Hindlimb muscle (tissue), 1 donor: ENCODE measurements at regions not wholly inside any gene's neighbourhood (a gene's known extent, or its start where the extent isn't known, plus 50 kb on each side); places are given as distances from the start of the nearest gene placed in this dataset.
A peak's percentile ranks its signal among the peaks of the same experiment; 100 is the strongest.

ENCODE experiments used
- DNase-seq: peaks from one replicate; pipeline ENCODE4 v3.0.0-alpha.2; 2013

GRCh38 chr5:179427032-179427675, 81.9 kb upstream of the ADAMTS2 start:
- DNase-seq = no peak

GRCh38 chr5:179422908-179423481, 77.7 kb upstream of the ADAMTS2 start:
- DNase-seq = no peak

GRCh38 chr5:179422213-179422855, 77.1 kb upstream of the ADAMTS2 start:
- DNase-seq = no peak

- DNase-seq = no peak
Observed at GRCh38 chr5:179421144-179421901, 76.1 kb upstream of the ADAMTS2 start.

- no peak for DNase-seq
Observed at GRCh38 chr5:179420476-179420875, 75.2 kb upstream of the ADAMTS2 start.

GRCh38 chr5:179418972-179419371, 73.7 kb upstream of the ADAMTS2 start:
- no peak for DNase-seq

GRCh38 chr5:179417696-179418095, 72.4 kb upstream of the ADAMTS2 start:
- DNase-seq = no peak

GRCh38 chr5:179417016-179417415, 71.8 kb upstream of the ADAMTS2 start:
- no peak for DNase-seq

GRCh38 chr5:179416114-179416822, 71.0 kb upstream of the ADAMTS2 start:
- DNase-seq = no peak

- DNase-seq = no peak
Observed at GRCh38 chr5:179415291-179416060, 70.2 kb upstream of the ADAMTS2 start.

GRCh38 chr5:179414459-179415261, 69.4 kb upstream of the ADAMTS2 start:
- DNase-seq = no peak

GRCh38 chr5:179413711-179414458, 68.6 kb upstream of the ADAMTS2 start:
- DNase-seq = no peak

- no peak for DNase-seq
Observed at GRCh38 chr5:179413086-179413690, 67.9 kb upstream of the ADAMTS2 start.

GRCh38 chr5:179411161-179411841, 66.0 kb upstream of the ADAMTS2 start:
- no peak for DNase-seq

GRCh38 chr5:179410291-179411160, 65.3 kb upstream of the ADAMTS2 start:
- peak; percentile 34 for DNase-seq

GRCh38 chr5:179409806-179410205, 64.5 kb upstream of the ADAMTS2 start:
- DNase-seq = no peak

- DNase-seq = no peak
Observed at GRCh38 chr5:179408611-179409010, 63.4 kb upstream of the ADAMTS2 start.
